T1000 (cell line): ENCODE measurements at regions not wholly inside any gene's neighbourhood (a gene's known extent, or its start where the extent isn't known, plus 50 kb on each side); places are given as distances from the start of the nearest gene placed in this dataset.

ENCODE experiments used
- DNase-seq: peaks from one replicate; lab custom pipeline; 2025; ENCODE audit warnings: mixed read lengths; lab: John Stamatoyannopoulos, UW

GRCh38 chr10:65861249-65861648, 1064.6 kb upstream of the LRRTM3 start:
- DNase-seq = no peak
